ENCODE measurements at regions not wholly inside any gene's neighbourhood (a gene's known extent, or its start where the extent isn't known, plus 50 kb on each side); places are given as distances from the start of the nearest gene placed in this dataset.
"Not testable (repeated sequence)": the region's sequence is repeated elsewhere in the genome, so short reads cannot be mapped to it uniquely, and the experiment has no call there.

DNA sequence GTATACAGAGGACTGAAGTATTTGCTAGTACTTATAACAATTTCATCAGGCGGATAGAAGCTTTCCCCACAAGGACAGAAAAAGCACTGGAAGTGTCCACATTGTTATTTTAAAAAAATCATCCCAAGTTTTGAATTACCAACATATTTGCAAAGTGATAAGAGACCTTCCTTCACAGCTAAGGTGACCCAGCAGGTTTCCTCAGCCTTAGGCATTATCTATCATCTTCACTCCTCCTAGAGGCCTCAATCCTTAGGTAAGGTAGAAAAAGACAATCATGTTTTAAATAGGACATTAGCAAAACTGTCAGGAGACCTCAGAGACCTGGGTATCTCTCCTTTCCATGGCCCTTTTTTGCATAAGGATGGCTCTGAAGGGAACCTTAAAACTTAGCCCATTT, 72.5 kb upstream of the CHD6 start:
- Histone ChIP-seq H3K9me3 (no peaks in the 10 kb centered on the region), H3K27ac (no peak overlapping the region), H3K4me3 (no peak overlapping the region), H3K4me1 (no peaks in the 10 kb centered on the region), H3K36me3 (no peaks in the 10 kb centered on the region), H3K27me3 (no peaks in the 10 kb centered on the region)
- TF ChIP-seq POLR2A (IDR thresholded peaks at IDR 0.05): no peak
- TF ChIP-seq, protein P1, sequence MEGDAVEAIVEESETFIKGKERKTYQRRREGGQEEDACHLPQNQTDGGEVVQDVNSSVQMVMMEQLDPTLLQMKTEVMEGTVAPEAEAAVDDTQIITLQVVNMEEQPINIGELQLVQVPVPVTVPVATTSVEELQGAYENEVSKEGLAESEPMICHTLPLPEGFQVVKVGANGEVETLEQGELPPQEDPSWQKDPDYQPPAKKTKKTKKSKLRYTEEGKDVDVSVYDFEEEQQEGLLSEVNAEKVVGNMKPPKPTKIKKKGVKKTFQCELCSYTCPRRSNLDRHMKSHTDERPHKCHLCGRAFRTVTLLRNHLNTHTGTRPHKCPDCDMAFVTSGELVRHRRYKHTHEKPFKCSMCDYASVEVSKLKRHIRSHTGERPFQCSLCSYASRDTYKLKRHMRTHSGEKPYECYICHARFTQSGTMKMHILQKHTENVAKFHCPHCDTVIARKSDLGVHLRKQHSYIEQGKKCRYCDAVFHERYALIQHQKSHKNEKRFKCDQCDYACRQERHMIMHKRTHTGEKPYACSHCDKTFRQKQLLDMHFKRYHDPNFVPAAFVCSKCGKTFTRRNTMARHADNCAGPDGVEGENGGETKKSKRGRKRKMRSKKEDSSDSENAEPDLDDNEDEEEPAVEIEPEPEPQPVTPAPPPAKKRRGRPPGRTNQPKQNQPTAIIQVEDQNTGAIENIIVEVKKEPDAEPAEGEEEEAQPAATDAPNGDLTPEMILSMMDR (IDR thresholded peaks at IDR 0.05): no peak
- no peak for DNase-seq

DNA sequence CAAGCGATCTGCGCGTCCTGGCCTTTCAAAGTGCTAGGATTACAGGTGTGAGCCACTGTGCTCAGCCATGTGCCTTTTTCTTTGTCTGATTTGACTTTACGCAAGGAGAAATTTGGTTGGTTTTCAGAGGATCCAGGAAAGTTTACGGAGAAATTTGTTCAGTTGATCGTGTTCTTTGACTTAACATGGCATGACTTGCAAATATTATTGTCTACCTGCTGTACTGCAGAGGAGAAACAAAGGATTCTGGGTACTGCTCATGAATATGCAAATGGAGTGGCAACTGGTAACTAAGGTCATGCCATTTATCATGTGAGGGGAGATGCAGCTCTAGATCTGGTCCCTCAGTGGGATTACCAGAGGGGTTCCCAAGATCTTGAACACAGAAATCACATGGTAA, 68.8 kb upstream of the CHD6 start:
- no peaks in the 10 kb centered on the region for H3K9me3 ChIP-seq
- H3K27me3 ChIP-seq: no peaks in the 10 kb centered on the region
- TF ChIP-seq, protein P1 (IDR thresholded peaks at IDR 0.05): no peak
- no peak for TF ChIP-seq POLR2A (IDR thresholded peaks at IDR 0.05)
- DNase-seq: no peak
- H3K27ac ChIP-seq: no peak overlapping the region
- H3K36me3 ChIP-seq: no peaks in the 10 kb centered on the region
- no peak overlapping the region for H3K4me3 ChIP-seq
- no peaks in the 10 kb centered on the region for H3K4me1 ChIP-seq

DNA sequence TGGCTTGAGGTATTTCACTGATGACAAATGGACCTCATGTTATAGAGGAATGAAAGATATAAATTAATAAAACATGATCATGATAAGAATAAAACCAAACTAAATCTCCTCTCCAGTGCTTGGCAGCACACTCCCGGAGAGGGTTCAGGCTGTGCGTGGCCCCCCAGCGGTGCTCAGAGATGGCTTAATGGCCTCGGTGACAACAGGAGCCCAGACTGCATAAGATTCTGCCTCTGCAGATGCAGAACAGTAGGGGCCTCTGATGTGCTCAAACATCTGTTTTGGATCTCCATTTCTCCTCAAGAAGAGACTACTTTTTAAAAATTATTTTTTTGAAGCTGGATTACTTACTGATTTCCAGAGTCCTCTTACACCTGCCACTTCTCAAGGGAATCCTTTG, 67.0 kb upstream of the CHD6 start:
- H3K27ac ChIP-seq, DNase-seq, H3K4me3 ChIP-seq, H3K36me3 ChIP-seq, H3K9me3 ChIP-seq, H3K27me3 ChIP-seq, H3K4me1 ChIP-seq: not testable (repeated sequence)

DNA sequence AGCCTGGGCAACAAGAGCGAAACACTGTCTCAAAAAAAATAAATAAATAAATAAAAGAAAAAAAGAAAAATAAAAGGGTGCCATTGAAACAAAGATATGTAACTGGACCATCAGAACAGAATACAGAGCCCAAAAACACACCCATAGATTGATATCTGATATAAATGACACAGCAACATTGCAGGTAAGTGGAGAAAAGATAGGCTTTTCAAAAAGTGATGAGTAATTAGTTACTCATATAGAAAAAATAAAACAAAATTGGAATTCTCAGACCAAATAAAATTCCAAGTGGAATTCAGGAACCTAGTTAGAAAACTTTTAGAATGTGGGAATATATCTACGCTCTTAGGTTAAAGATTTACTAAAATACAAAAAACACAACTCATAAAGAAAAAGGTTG, 60.6 kb upstream of the CHD6 start:
- no peaks in the 10 kb centered on the region for H3K36me3 ChIP-seq
- TF ChIP-seq, protein P1 (IDR thresholded peaks at IDR 0.05): no peak
- no peak for TF ChIP-seq POLR2A (IDR thresholded peaks at IDR 0.05)
- no peaks in the 10 kb centered on the region for H3K4me1 ChIP-seq
- no peaks in the 10 kb centered on the region for H3K9me3 ChIP-seq
- no peak for DNase-seq
- no peak overlapping the region for H3K27ac ChIP-seq
- no peaks in the 10 kb centered on the region for H3K27me3 ChIP-seq
- no peak overlapping the region for H3K4me3 ChIP-seq

DNA sequence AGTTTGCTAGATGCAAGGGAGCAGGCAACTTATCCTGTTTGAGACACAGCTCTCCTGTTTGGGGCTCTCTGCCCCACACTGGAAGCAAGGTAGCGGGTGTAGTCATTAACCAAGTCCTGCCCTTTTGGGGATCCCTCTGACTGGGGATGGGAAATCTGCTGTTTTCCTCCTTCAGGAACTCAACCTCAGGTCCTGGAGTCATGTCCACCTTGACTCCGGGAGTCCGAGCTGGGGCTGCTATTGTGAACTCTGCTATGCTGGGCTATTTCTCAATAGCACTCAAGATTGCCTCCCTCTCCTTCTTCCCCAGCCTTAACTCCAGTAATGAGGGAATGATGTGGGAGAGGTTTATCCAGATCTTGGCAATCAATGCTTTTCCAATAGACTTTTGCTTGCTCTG, 54.1 kb upstream of the CHD6 start:
- Histone ChIP-seq H3K27me3 (no peaks in the 10 kb centered on the region), H3K4me1 (no peaks in the 10 kb centered on the region), H3K27ac (no peak overlapping the region), H3K4me3 (no peak overlapping the region), H3K36me3 (no peaks in the 10 kb centered on the region), H3K9me3 (no peaks in the 10 kb centered on the region)
- TF ChIP-seq, protein P1 (IDR thresholded peaks at IDR 0.05): no peak
- TF ChIP-seq POLR2A (IDR thresholded peaks at IDR 0.05): no peak
- DNase-seq: no peak

DNA sequence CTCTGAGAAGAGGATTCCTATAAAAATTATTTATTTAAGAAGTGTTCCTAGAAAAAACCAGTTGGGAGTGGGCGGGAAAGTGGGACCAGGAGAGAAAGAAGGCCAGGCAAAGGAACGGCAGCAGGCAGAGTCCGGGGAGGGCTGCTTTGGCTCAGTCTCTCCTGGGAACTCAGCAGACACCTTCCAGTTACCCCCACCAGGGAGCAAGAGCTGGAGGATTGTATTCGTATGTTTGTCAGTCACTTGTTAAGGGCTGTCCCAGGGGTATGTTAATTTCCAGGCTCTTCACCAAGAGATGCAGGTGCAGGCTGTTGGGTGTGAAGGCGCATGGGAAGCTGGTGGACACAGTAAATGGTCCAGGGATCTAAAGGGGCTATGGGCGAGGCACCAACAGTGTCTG, 53.0 kb upstream of the CHD6 start:
- Histone ChIP-seq H3K36me3 (no peaks in the 10 kb centered on the region), H3K27me3 (no peaks in the 10 kb centered on the region), H3K4me1 (no peaks in the 10 kb centered on the region), H3K4me3 (no peak overlapping the region), H3K27ac (no peak overlapping the region), H3K9me3 (no peaks in the 10 kb centered on the region)
- no peak for DNase-seq
- TF ChIP-seq POLR2A (IDR thresholded peaks at IDR 0.05): no peak
- TF ChIP-seq, protein P1 (IDR thresholded peaks at IDR 0.05): no peak

Data from Peyer's patch (tissue), 4 donors.